ENCODE measurements at regions not wholly inside any gene's neighbourhood (a gene's known extent, or its start where the extent isn't known, plus 50 kb on each side); places are given as distances from the start of the nearest gene placed in this dataset.

DNA sequence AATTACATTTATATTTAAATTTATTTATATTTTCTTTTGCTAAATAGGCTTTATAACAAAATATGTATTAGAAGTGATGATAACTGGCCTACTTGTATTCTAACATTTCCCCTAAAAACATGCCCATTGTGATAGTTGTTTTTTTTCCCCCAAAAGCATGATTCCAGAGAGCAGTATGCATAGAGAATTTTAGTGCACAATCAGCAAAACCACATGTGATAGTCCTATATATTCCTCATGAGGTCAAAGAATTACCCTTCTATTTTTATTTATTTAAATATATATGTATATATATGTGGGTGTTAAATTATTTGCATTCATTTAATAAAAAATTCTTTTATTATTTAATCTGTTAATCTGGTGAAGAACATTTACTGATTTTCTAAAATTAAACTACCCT, 78.2 kb upstream of the TLL1 start:
- no peak for ATAC-seq
- H3K4me3 ChIP-seq: no peak overlapping the region
- intact Hi-C loops (cut with DNase I): no loop called here

DNA sequence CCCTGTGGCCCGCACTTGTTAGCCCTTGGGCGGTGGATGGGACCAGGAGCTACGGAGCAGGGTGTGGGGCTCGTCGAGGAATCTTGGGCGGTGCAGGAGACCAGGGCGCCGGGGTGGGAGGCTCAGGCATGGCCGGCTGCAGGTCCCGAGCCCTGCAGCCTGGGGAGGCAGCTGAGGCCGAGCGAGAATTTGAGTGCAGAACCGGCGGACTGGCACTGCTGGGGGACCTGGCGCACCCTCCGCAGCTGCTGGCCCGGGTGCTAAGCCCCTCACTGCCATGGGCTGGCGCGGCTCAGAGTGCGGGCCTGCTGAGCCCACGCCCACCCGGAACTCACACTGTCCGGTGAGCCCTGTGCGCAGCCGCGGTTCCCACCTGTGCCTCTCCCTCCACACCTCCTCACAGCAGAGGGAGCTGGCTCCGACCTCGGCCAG, 73.6 kb upstream of the TLL1 start:
- ATAC-seq (peak in 1 of 4 donors; percentile 45), DNase-seq (no peak)
- Histone ChIP-seq H3K27me3 (no peaks in the 10 kb centered on the region), H3K4me1 (no peaks in the 10 kb centered on the region), H3K36me3 (no peaks in the 10 kb centered on the region), H3K9me3 (no peaks in the 10 kb centered on the region), H3K27ac (no peak overlapping the region), H3K4me3 (no peak overlapping the region)
- intact Hi-C loops (cut with DNase I): no loop called here
- 95 to 99% (median 95%) methylated on average over 15 to 28 of the region's 28 CpGs for WGBS, 4 donors
- TF ChIP-seq, protein P1, sequence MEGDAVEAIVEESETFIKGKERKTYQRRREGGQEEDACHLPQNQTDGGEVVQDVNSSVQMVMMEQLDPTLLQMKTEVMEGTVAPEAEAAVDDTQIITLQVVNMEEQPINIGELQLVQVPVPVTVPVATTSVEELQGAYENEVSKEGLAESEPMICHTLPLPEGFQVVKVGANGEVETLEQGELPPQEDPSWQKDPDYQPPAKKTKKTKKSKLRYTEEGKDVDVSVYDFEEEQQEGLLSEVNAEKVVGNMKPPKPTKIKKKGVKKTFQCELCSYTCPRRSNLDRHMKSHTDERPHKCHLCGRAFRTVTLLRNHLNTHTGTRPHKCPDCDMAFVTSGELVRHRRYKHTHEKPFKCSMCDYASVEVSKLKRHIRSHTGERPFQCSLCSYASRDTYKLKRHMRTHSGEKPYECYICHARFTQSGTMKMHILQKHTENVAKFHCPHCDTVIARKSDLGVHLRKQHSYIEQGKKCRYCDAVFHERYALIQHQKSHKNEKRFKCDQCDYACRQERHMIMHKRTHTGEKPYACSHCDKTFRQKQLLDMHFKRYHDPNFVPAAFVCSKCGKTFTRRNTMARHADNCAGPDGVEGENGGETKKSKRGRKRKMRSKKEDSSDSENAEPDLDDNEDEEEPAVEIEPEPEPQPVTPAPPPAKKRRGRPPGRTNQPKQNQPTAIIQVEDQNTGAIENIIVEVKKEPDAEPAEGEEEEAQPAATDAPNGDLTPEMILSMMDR (IDR thresholded peaks at IDR 0.05): no peak
- TF ChIP-seq POLR2A (IDR thresholded peaks at IDR 0.05): no peak

More for the DNA sequence above, 78.2 kb upstream of the TLL1 start:
- Histone ChIP-seq H3K4me1 (no peaks in the 10 kb centered on the region), H3K27me3 (no peaks in the 10 kb centered on the region), H3K9me3 (no peaks in the 10 kb centered on the region), H3K27ac (no peak overlapping the region), H3K36me3 (no peaks in the 10 kb centered on the region)
- DNase-seq: no peak
- no peak for TF ChIP-seq POLR2A (IDR thresholded peaks at IDR 0.05)
- TF ChIP-seq, protein P1 (IDR thresholded peaks at IDR 0.05): no peak

DNA sequence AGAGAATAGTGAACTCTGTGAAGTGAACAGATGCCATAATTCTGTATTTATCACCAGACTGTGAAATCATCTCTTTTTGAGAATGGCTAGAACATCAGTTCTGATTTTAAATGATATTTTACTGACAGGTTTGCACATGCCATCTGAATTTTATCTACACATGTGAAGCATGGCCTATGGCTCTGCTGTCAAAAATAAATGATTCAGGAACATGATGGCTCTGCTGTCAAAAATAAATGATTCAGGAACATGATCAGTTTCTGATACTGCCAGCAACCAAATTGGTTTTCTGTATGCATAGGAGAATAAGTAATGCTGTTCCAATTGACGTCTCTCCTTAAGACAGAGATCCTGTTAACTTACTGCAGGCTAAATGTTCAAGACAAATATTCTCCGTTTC, 70.6 kb upstream of the TLL1 start:
- Histone ChIP-seq H3K9me3 (no peaks in the 10 kb centered on the region), H3K36me3 (no peaks in the 10 kb centered on the region), H3K4me1 (no peaks in the 10 kb centered on the region), H3K4me3 (no peak overlapping the region), H3K27ac (no peak overlapping the region), H3K27me3 (no peaks in the 10 kb centered on the region)
- DNase-seq (no peak), ATAC-seq (no peak)
- TF ChIP-seq, protein P1 (IDR thresholded peaks at IDR 0.05): no peak
- TF ChIP-seq POLR2A (IDR thresholded peaks at IDR 0.05): no peak
- WGBS, 4 donors: 89 to 94% (median 93%) methylated on average over 2 of the region's 2 CpGs
- intact Hi-C loops (cut with DNase I): no loop called here

DNA sequence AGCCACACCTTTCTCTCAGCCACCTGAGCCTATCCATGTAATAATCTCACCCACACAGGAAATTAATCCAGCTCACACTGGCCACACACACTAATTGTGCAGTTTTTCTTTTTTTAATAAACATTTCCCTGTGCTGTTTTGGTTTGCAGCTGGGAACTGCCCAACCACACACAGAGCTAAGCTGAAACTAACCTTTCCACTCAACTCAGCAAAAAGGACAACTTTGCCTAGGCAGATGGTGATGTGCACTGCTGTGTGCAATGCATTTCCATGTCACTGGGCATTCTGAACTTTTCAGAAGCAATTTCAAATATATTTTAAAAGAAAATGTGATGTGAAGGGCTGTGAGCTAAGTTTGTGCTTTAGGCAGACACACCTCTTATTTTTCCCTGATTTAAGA, 70.0 kb upstream of the TLL1 start:
- intact Hi-C loops (cut with DNase I): no loop called here
- H3K27me3 ChIP-seq: no peaks in the 10 kb centered on the region

More for the DNA sequence above, 70.0 kb upstream of the TLL1 start:
- Histone ChIP-seq H3K9me3 (no peaks in the 10 kb centered on the region), H3K4me3 (no peak overlapping the region), H3K4me1 (no peaks in the 10 kb centered on the region), H3K27ac (no peak overlapping the region), H3K36me3 (no peaks in the 10 kb centered on the region)
- ATAC-seq (no peak), DNase-seq (no peak)
- TF ChIP-seq POLR2A (IDR thresholded peaks at IDR 0.05): no peak
- TF ChIP-seq, protein P1 (IDR thresholded peaks at IDR 0.05): no peak

All from heart left ventricle (tissue), 16 donors.